HepG2 (cell line): ENCODE measurements at regions not wholly inside any gene's neighbourhood (a gene's known extent, or its start where the extent isn't known, plus 50 kb on each side); places are given as distances from the start of the nearest gene placed in this dataset.

Experiments
- ATAC-seq: fragments of 200-7000 bp; cut with Tn5 transposase; 3 replicates; pipeline ENCODE4 v1.9.1; 2020; ENCODE audit warnings: mild to moderate bottlenecking, moderate library complexity
- BruUV-seq: library from RNA; stranded (reverse); fragments of 400-500 nt; replicated peaks from 2 replicates; lab custom pipeline; 2021; lab: Mats Ljungman, UMichigan
- CTCF ChIA-PET: fragments of 300-600 bp; formaldehyde crosslinking; extraction: SDS; loops from one replicate; lab custom pipeline; 2021; ENCODE audit warnings: low total read pairs, inconsistent platforms, low intra/inter-chr PET ratio; lab: Yijun Ruan, JAX
- POLR2A ChIA-PET: fragments of 350-600 bp; sonication (Branson Sonifier 250); formaldehyde crosslinking; loops from one replicate; lab custom pipeline; 2020; ENCODE audit warnings: antibody characterized with exemption, inconsistent platforms; lab: Yijun Ruan, JAX
- DNase-seq: peaks from one replicate; pipeline ENCODE4 v3.0.0-alpha.2; 2015; ENCODE audit warnings: low spot score
- FAIRE-seq: peaks from 3 replicates; lab custom pipeline; 2011; peaks lifted over from hg19 to GRCh38; lab: Jason Lieb, UNC
- H2AFZ ChIP-seq: one replicate; pipeline ENCODE4 v1.6.1; 2011; ENCODE audit warnings: low read length, inconsistent platforms
- H3K27ac ChIP-seq: fragments of 300-600 bp; 3 replicates; pipeline ENCODE4 v1.8.0; 2011; ENCODE audit warnings: mixed run types, mild to moderate bottlenecking, mixed read lengths, low read length, inconsistent platforms; ENCODE audit not compliant: insufficient read depth; ENCODE audit errors: extremely low read length
- H3K27me3 ChIP-seq, 2 experiments: fragments of 200-600 bp in 1 of 2; 2 replicates in 1 of 2; 3 replicates in 1 of 2; pipeline versions ENCODE4 v1.6.0 to v1.8.0; 2011; ENCODE audit warnings: low read length in 2 of 2, mild to moderate bottlenecking in 2 of 2, moderate library complexity in 2 of 2, inconsistent platforms in 1 of 2; ENCODE audit not compliant: insufficient read depth in 2 of 2, control insufficient read depth in 1 of 2
- H3K36me3 ChIP-seq, 2 experiments: fragments of 200-600 bp in 1 of 2; replicated peaks in 1 of 2; 2 replicates in 1 of 2; 3 replicates in 1 of 2; pipeline versions ENCODE4 v1.5.1 to v1.8.0; 2011; ENCODE audit warnings: low read length in 2 of 2, inconsistent platforms in 1 of 2; ENCODE audit not compliant: insufficient read depth in 2 of 2, control insufficient read depth in 1 of 2
- H3K4me1 ChIP-seq: 2 replicates; pipeline ENCODE4 v1.5.1; 2012; ENCODE audit warnings: low read length, inconsistent platforms; ENCODE audit not compliant: insufficient read depth
- H3K4me2 ChIP-seq: 2 replicates; pipeline ENCODE4 v1.6.0; 2011; ENCODE audit warnings: low read depth, low read length, inconsistent platforms
- H3K4me3 ChIP-seq, 3 experiments: fragments of 200-600 bp in 1 of 3; sonication (generic), shearing (Covaris generic) in 1 of 3; replicated peaks in 1 of 3; 2 replicates each; pipeline ENCODE4 v1.5.1; 2011 to 2016; ENCODE audit warnings: low read length in 3 of 3, inconsistent platforms in 2 of 3, low read depth in 2 of 3, mild to moderate bottlenecking in 2 of 3, control low read depth in 1 of 3, mixed read lengths in 1 of 3; ENCODE audit not compliant: insufficient read depth in 1 of 3
- H3K79me2 ChIP-seq: one replicate; pipeline ENCODE4 v1.6.1; 2011; ENCODE audit warnings: low read length, inconsistent platforms; ENCODE audit not compliant: insufficient read depth
- H3K9ac ChIP-seq: 2 replicates; pipeline ENCODE4 v1.6.0; 2011; ENCODE audit warnings: mild to moderate bottlenecking, low read depth, low read length, inconsistent platforms; ENCODE audit not compliant: insufficient read depth
- H3K9me3 ChIP-seq: 2 replicates; pipeline ENCODE4 v1.5.1; 2012; ENCODE audit warnings: mild to moderate bottlenecking, low read length
- H4K20me1 ChIP-seq: 2 replicates; pipeline ENCODE4 v1.6.0; 2011; ENCODE audit warnings: inconsistent platforms, mild to moderate bottlenecking, low read length, moderate library complexity; ENCODE audit not compliant: insufficient read depth
- AGO1 ChIP-seq: fragments of 200-400 bp; formaldehyde crosslinking; IDR thresholded peaks from 2 replicates; pipeline ENCODE4 v1.6.1; 2017; ENCODE audit warnings: mild to moderate bottlenecking, low read depth, low read length, moderate library complexity; ENCODE audit not compliant: poor library complexity, severe bottlenecking
- ASH2L ChIP-seq: fragments of 300-600, 200-600 bp; sonication (generic); IDR thresholded peaks from 2 replicates; pipeline ENCODE4 v1.7.0; 2017; ENCODE audit warnings: low read depth, mild to moderate bottlenecking, moderate library complexity, mixed read lengths, low read length; ENCODE audit not compliant: insufficient read length
- CBX1 ChIP-seq: IDR thresholded peaks from one replicate; pipeline ENCODE4 v1.6.1; 2016; ENCODE audit warnings: antibody characterized with exemption, low read depth
- EHMT2 ChIP-seq: fragments of 200-600 bp; sonication (generic); IDR thresholded peaks from 2 replicates; pipeline ENCODE4 v1.7.0; 2017; ENCODE audit warnings: antibody characterized with exemption, low read depth, low read length, borderline replicate concordance
- FIP1L1 ChIP-seq: fragments of 200-400 bp; formaldehyde crosslinking; IDR thresholded peaks from 2 replicates; pipeline ENCODE4 v1.6.1; 2018; ENCODE audit warnings: low read depth, mild to moderate bottlenecking, low read length, moderate library complexity, borderline replicate concordance; ENCODE audit not compliant: insufficient read depth
- FOXC1 ChIP-seq: sonication (generic); formaldehyde crosslinking; IDR thresholded peaks from 2 replicates; pipeline ENCODE4 v1.8.0; 2022; ENCODE audit warnings: mild to moderate bottlenecking, missing genetic modification reagents, borderline replicate concordance
- HNRNPL ChIP-seq: fragments of 200-400 bp; formaldehyde crosslinking; IDR thresholded peaks from 2 replicates; pipeline ENCODE4 v1.6.1; 2017; ENCODE audit warnings: mild to moderate bottlenecking, low read depth, low read length
- RARA ChIP-seq: IDR thresholded peaks from 2 replicates; pipeline ENCODE4 v1.6.1; 2016; ENCODE audit warnings: missing genetic modification reagents, missing compliant biosample characterization
- RBM22 ChIP-seq: fragments of 200-400 bp; formaldehyde crosslinking; optimal IDR thresholded peaks from 2 replicates; pipeline ENCODE3; 2017; ENCODE audit warnings: mild to moderate bottlenecking, low read length, moderate library complexity
- TBX2 ChIP-seq: sonication (generic); formaldehyde crosslinking; IDR thresholded peaks from 2 replicates; pipeline ENCODE4 v1.5.0; 2020; ENCODE audit warnings: missing genetic modification reagents, mild to moderate bottlenecking, borderline replicate concordance
- TOE1 ChIP-seq: sonication (generic); formaldehyde crosslinking; IDR thresholded peaks from 2 replicates; pipeline ENCODE4 v1.4.0; 2020; ENCODE audit warnings: mild to moderate bottlenecking, missing genetic modification reagents
- ZFP36L1 ChIP-seq: sonication (generic); formaldehyde crosslinking; IDR thresholded peaks from 2 replicates; pipeline ENCODE4 v1.8.0; 2022; ENCODE audit warnings: mild to moderate bottlenecking, missing genetic modification reagents, moderate library complexity
- ZNF207 ChIP-seq: fragments of 450-650 bp; IDR thresholded peaks from 2 replicates; pipeline ENCODE4 v1.6.1; 2016; ENCODE audit warnings: antibody characterized with exemption, borderline replicate concordance
- ZNF552 ChIP-seq: sonication (generic); formaldehyde crosslinking; IDR thresholded peaks from 2 replicates; pipeline ENCODE4 v1.9.0; 2022; ENCODE audit warnings: missing genetic modification reagents, mild to moderate bottlenecking, borderline replicate concordance
- ZNF7 ChIP-seq: IDR thresholded peaks from 2 replicates; pipeline ENCODE4 v1.6.1; 2016; ENCODE audit warnings: missing biosample characterization, missing genetic modification reagents
- ZNF780A ChIP-seq: sonication (generic); formaldehyde crosslinking; IDR thresholded peaks from 2 replicates; pipeline ENCODE4 v1.8.0; 2022; ENCODE audit warnings: mild to moderate bottlenecking, missing genetic modification reagents, moderate library complexity
- ZNF790 ChIP-seq: sonication (generic); formaldehyde crosslinking; IDR thresholded peaks from 2 replicates; pipeline ENCODE4 v1.8.0; 2022; ENCODE audit warnings: missing genetic modification reagents, mild to moderate bottlenecking, borderline replicate concordance
- ZNF878 ChIP-seq: sonication (generic); formaldehyde crosslinking; IDR thresholded peaks from 2 replicates; pipeline ENCODE4 v1.8.1; 2023; ENCODE audit warnings: mild to moderate bottlenecking, missing genetic modification reagents, moderate library complexity
- WGBS: methylation state at CpG from one replicate; pipeline ENCODE4 v1.1.6; 2017; ENCODE audit warnings: low lambda C conversion rate; 5-methylcytosine and 5-hydroxymethylcytosine counted together
- in situ Hi-C: cut with HindIII; loops from 2 replicates; pipeline ENCODE4 v1.10.0; 2017; ENCODE audit warnings: low pct_unique_long_range_greater_than_20kb; ENCODE audit not compliant: extremely low pct_ligation_motif_present
- intact Hi-C: fragments of 100-400 bp; cut with micrococcal nuclease; formaldehyde crosslinking; loops from one replicate; pipeline ENCODE4 v1.10.0; 2022; ENCODE audit not compliant: unreplicated experiment
- TF ChIP-seq, protein P1 (sequence below): sonication (generic); formaldehyde crosslinking; IDR thresholded peaks from 2 replicates; pipeline ENCODE4 v1.5.0; 2020; ENCODE audit warnings: mild to moderate bottlenecking, missing genetic modification reagents

DNA sequence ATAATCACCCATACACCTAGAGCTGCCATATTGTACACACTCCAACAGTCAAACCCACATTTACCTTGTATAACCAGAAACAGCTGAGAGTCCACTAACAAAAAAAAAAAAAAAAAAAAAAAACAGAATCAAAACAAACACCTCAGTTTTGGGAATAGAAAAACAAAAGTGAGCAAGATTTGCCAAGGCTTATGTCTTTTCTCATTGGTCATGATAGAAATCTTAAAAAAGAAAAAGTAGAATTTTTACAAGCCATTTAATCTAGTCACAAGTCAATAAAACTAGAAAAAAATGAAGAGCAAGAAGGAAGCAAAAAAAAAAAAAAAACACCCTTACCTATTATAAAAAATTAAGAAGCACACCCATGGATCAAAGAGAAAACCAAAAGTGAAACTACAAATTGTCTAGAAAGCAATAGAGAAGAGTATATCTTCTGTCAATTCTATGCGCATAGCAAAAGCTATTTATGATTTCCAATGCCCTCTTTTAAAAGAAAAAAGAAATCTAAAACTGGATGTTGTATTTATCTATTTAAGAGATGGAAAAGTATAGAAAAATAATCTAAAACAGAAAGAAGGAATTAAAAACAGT lies 113.2 kb upstream of the GALNT2 start:
- in situ Hi-C loops = no loop called here
- CTCF ChIA-PET = no interaction called here
- Histone ChIP-seq H4K20me1 (no peaks in the 10 kb centered on the region), H3K9me3 (no peaks in the 10 kb centered on the region), H3K4me3 (no peak overlapping the region)
- DNase-seq = no peak
- TF ChIP-seq FIP1L1 = no peak
- TF ChIP-seq HNRNPL = no peak
- no peak for TF ChIP-seq RBM22
- TF ChIP-seq ZNF552 (CRISPR knock-in tag) = no peak
- no peak for TF ChIP-seq ZNF878 (CRISPR knock-in tag)
- TF ChIP-seq EHMT2 = no peak
- no peak for TF ChIP-seq ZNF780A
- TF ChIP-seq, all 625 proteins: peak for 0
- H3K27ac ChIP-seq = no peak overlapping the region
- ATAC-seq (no peak), FAIRE-seq (no peak)
- H2AFZ ChIP-seq = no peak overlapping the region
- WGBS = 44% methylated on average over 1 of the region's 1 CpG
- H3K4me1 ChIP-seq = no peaks in the 10 kb centered on the region
- BruUV-seq = no TSS peak
- H3K36me3 ChIP-seq = no peaks in the 10 kb centered on the region
- no peaks in the 10 kb centered on the region for H3K79me2 ChIP-seq
- H3K9ac ChIP-seq = no peak overlapping the region
- no peaks in the 10 kb centered on the region; a peak in 1 of 5 replicates for H3K27me3 ChIP-seq
- POLR2A ChIA-PET = no interaction called here
- intact Hi-C loops = no loop called here
- H3K4me2 ChIP-seq = no peak overlapping the region

DNA sequence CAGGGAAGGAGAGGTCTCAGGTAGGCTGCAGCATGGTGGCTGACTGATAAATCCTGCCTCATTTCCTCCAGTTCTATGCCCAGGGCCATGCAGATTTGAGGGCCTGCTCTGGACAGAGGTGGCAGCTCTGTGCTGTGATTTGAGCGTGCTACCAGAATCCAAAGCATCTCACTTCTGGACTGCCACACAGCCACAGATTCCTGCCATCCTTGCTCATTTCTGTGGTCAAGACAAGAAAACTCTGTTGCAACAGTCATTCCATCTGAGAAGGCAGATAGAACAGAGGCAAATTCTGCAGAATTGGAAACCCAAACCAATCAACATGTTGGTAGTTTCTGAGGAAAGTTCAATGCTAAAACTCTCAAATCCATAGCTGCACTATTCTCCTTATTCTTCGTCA lies 102.8 kb upstream of the GALNT2 start:
- POLR2A ChIA-PET = no interaction called here
- TF ChIP-seq ZNF790 (CRISPR knock-in tag) = no peak
- TF ChIP-seq ZNF7 (CRISPR knock-in tag) = no peak
- no peak for TF ChIP-seq ZNF207
- TF ChIP-seq RARA (CRISPR knock-in tag) = no peak
- TF ChIP-seq ASH2L = no peak
- no peak for TF ChIP-seq FOXC1 (CRISPR knock-in tag)
- TF ChIP-seq, protein P1, sequence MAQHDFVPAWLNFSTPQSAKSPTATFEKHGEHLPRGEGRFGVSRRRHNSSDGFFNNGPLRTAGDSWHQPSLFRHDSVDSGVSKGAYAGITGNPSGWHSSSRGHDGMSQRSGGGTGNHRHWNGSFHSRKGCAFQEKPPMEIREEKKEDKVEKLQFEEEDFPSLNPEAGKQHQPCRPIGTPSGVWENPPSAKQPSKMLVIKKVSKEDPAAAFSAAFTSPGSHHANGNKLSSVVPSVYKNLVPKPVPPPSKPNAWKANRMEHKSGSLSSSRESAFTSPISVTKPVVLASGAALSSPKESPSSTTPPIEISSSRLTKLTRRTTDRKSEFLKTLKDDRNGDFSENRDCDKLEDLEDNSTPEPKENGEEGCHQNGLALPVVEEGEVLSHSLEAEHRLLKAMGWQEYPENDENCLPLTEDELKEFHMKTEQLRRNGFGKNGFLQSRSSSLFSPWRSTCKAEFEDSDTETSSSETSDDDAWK (CRISPR knock-in tag) = no peak
- TF ChIP-seq CBX1 = no peak
- no peak for TF ChIP-seq AGO1
- TF ChIP-seq ZFP36L1 (CRISPR knock-in tag) = no peak
- TF ChIP-seq TOE1 (CRISPR knock-in tag) = no peak
- TF ChIP-seq TBX2 (CRISPR knock-in tag) = no peak

More for the DNA sequence above, 102.8 kb upstream of the GALNT2 start:
- peaks cover 10% of the 10 kb centered on the region; the same call in 1 of the 2 replicates for H3K4me1 ChIP-seq
- FAIRE-seq (no peak), ATAC-seq (no peak), DNase-seq (no peak)
- H3K9me3 ChIP-seq = no peaks in the 10 kb centered on the region
- H2AFZ ChIP-seq = no peak overlapping the region
- no TSS peak for BruUV-seq
- WGBS = 41% methylated on average over 2 of the region's 2 CpGs
- no peaks in the 10 kb centered on the region for H3K27me3 ChIP-seq
- no peak overlapping the region for H3K4me2 ChIP-seq
- no peak overlapping the region for H3K27ac ChIP-seq
- no peaks in the 10 kb centered on the region for H4K20me1 ChIP-seq
- no peak overlapping the region for H3K9ac ChIP-seq
- no peaks in the 10 kb centered on the region for H3K79me2 ChIP-seq
- no peak overlapping the region for H3K4me3 ChIP-seq
- intact Hi-C loops (no loop called here), in situ Hi-C loops (no loop called here)
- no peaks in the 10 kb centered on the region for H3K36me3 ChIP-seq
- CTCF ChIA-PET = no interaction called here
